Fibroblast of the aortic adventitia (primary cell): ENCODE measurements at regions not wholly inside any gene's neighbourhood (a gene's known extent, or its start where the extent isn't known, plus 50 kb on each side); places are given as distances from the start of the nearest gene placed in this dataset. TPM values are rescaled to one million over a fixed set of nuclear protein-coding genes. Genes with fewer than 3 reads are reported as not detected.
"Not testable (repeated sequence)": the region's sequence is repeated elsewhere in the genome, so short reads cannot be mapped to it uniquely, and the experiment has no call there.

Source experiments
- DNase-seq: peaks from one replicate; pipeline ENCODE4 v3.0.0-alpha.2; 2010; ENCODE audit warnings: low read depth
- H3K4me3 ChIP-seq: 2 replicates; pipeline ENCODE4 v1.5.1; 2011; ENCODE audit warnings: low read depth, mild to moderate bottlenecking, control low read depth, low read length, moderate library complexity
- small RNA-seq: library from RNA; depleted of rRNA; stranded (forward); fragments of <200 nt; gene quantifications from one replicate; pipeline ENCODE3, GENCODE V24; 2012
- TF ChIP-seq, protein P1 (sequence below): IDR thresholded peaks from 2 replicates; pipeline ENCODE4 v1.5.1; 2011; ENCODE audit warnings: mild to moderate bottlenecking, low read length, control low read depth, inconsistent platforms; ENCODE audit not compliant: insufficient read depth

DNA sequence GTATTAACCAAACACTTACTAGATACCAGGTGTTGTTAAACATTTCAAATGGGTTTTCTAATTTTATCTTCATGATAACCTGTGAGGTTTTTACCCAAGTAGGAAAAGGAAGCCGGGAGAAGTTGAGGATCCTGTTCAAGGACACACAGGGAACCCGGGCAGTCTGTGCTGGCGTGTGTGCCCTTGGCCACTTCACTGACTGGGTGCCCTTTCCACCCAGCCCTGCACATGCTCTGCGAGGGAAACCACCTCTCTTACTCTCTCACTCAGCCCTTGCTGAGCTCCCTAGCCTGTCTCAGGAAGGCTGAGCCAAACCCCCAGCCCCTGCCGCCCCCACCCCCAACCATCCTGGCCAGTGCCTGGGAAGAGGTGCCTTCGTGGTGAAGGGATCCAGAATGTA, 51.8 kb downstream of the TEX44 start:
- no peak for DNase-seq
- H3K4me3 ChIP-seq, result no peak overlapping the region
- TF ChIP-seq, protein P1, sequence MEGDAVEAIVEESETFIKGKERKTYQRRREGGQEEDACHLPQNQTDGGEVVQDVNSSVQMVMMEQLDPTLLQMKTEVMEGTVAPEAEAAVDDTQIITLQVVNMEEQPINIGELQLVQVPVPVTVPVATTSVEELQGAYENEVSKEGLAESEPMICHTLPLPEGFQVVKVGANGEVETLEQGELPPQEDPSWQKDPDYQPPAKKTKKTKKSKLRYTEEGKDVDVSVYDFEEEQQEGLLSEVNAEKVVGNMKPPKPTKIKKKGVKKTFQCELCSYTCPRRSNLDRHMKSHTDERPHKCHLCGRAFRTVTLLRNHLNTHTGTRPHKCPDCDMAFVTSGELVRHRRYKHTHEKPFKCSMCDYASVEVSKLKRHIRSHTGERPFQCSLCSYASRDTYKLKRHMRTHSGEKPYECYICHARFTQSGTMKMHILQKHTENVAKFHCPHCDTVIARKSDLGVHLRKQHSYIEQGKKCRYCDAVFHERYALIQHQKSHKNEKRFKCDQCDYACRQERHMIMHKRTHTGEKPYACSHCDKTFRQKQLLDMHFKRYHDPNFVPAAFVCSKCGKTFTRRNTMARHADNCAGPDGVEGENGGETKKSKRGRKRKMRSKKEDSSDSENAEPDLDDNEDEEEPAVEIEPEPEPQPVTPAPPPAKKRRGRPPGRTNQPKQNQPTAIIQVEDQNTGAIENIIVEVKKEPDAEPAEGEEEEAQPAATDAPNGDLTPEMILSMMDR, result no peak

- DNase-seq, result no peak
- no peak overlapping the region for H3K4me3 ChIP-seq
- TF ChIP-seq, protein P1, result no peak
These were observed 53.8 kb downstream of the TEX44 start for GRCh38 chr2:231646476-231646875.

GRCh38 chr2:231648579-231649174, 56.0 kb downstream of the TEX44 start:
- DNase-seq, result peak; percentile 32
- TF ChIP-seq, protein P1, result peak; percentile 69

GRCh38 chr2:231651561-231651960, 56.8 kb upstream of the PTMA start:
- H3K4me3 ChIP-seq, result not testable (repeated sequence)
- peak; percentile 32 for DNase-seq

More at GRCh38 chr2:231648579-231649174, 56.0 kb downstream of the TEX44 start:
- no peak overlapping the region for H3K4me3 ChIP-seq

DNA sequence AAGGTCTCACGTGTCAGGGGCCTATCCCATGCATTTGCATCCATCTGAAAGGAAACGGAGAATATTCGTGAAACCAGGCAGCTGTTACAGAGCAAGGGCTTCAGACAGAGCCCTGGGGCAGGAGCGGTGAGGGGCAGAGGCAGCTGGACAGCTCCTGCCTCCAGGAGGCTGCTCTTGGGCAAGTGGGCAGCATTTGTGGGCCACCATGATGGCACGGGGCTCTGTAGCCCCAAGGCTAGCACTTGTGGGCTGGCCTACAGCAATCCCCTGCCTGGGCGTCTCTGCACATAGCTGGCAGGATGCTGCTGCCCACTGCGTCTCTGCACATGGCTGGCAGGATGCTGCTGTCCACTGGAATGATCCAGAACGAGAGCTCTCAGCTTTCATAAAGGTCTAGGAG, 52.8 kb upstream of the PTMA start:
- TF ChIP-seq, protein P1, result no peak
- H3K4me3 ChIP-seq, result no peak overlapping the region
- no peak for DNase-seq

- TF ChIP-seq, protein P1, result no peak
- H3K4me3 ChIP-seq, result no peak overlapping the region
- DNase-seq, result no peak
These were observed 52.4 kb upstream of the PTMA start for GRCh38 chr2:231655894-231656293.

Small RNAs in the stretch of these regions (small RNA-seq; reads per million reads assigned to genes)
- gene RN7SL499P, result not detected
